PC-9 (cell line): ENCODE measurements at regions not wholly inside any gene's neighbourhood (a gene's known extent, or its start where the extent isn't known, plus 50 kb on each side); places are given as distances from the start of the nearest gene placed in this dataset.

Experiments used
- BruUV-seq: library from RNA; stranded (reverse); fragments of 400-500 nt; replicated peaks from 2 replicates; lab custom pipeline; 2021; lab: Mats Ljungman, UMichigan
- CTCF ChIA-PET: fragments of 300-600 bp; sonication (Branson Sonifier 250); formaldehyde crosslinking; loops from one replicate; lab custom pipeline; 2022; ENCODE audit warnings: antibody characterized with exemption; lab: Charles Lee
- POLR2A ChIA-PET: fragments of 300-600 bp; sonication (Branson Sonifier 250); formaldehyde crosslinking; loops from one replicate; lab custom pipeline; 2022; ENCODE audit warnings: antibody characterized with exemption; ENCODE audit not compliant: unreplicated experiment; lab: Charles Lee
- DNase-seq, 2 experiments: peaks; one replicate each; pipeline versions ENCODE4 v3.0.0 to v3.0.0-alpha.2; 2015 to 2022; ENCODE audit warnings: mixed read lengths in 1 of 2
- H2AFZ ChIP-seq: fragments of 200-600 bp; sonication (generic); 2 replicates; pipeline ENCODE4 v1.8.1; 2017; ENCODE audit warnings: antibody characterized with exemption
- H3F3A ChIP-seq: fragments of 200-600 bp; sonication (generic); 2 replicates; pipeline ENCODE4 v1.8.1; 2017; ENCODE audit warnings: antibody characterized with exemption, mild to moderate bottlenecking, low read depth; ENCODE audit not compliant: insufficient read depth
- H3K27ac ChIP-seq: fragments of 200-600 bp; sonication (generic); 2 replicates; pipeline ENCODE4 v1.6.1; 2016; ENCODE audit warnings: mixed run types
- H3K27me3 ChIP-seq: fragments of 200-600 bp; sonication (generic); 2 replicates; pipeline ENCODE4 v1.6.1; 2016; ENCODE audit warnings: low read depth, mixed run types; ENCODE audit not compliant: insufficient read depth
- H3K36me3 ChIP-seq: fragments of 200-600 bp; sonication (generic); 2 replicates; pipeline ENCODE4 v1.6.1; 2016; ENCODE audit warnings: low read depth, mixed run types
- H3K4me1 ChIP-seq: fragments of 200-600 bp; sonication (generic); replicated peaks from 2 replicates; pipeline ENCODE4 v1.6.1; 2016; ENCODE audit warnings: mixed run types; ENCODE audit not compliant: insufficient read depth
- H3K4me2 ChIP-seq: fragments of 200-600 bp; sonication (generic); 2 replicates; pipeline ENCODE4 v1.6.1; 2017; ENCODE audit warnings: mixed run types
- H3K4me3 ChIP-seq: fragments of 200-600 bp; sonication (generic); 2 replicates; pipeline ENCODE4 v1.6.1; 2016; ENCODE audit warnings: mixed run types
- H3K79me2 ChIP-seq: fragments of 200-600 bp; sonication (generic); 2 replicates; pipeline ENCODE4 v1.6.1; 2017; ENCODE audit warnings: low read depth, mixed run types
- H3K9me2 ChIP-seq: fragments of 200-600 bp; sonication (generic); 2 replicates; pipeline ENCODE4 v1.8.1; 2017; ENCODE audit warnings: mild to moderate bottlenecking; ENCODE audit not compliant: insufficient read depth
- H3K9me3 ChIP-seq: fragments of 200-600 bp; sonication (generic); 2 replicates; pipeline ENCODE4 v1.8.1; 2016; ENCODE audit warnings: low read depth; ENCODE audit not compliant: insufficient read depth
- H4K20me1 ChIP-seq: fragments of 200-600 bp; sonication (generic); 2 replicates; pipeline ENCODE4 v1.8.1; 2017; ENCODE audit not compliant: insufficient read depth
- CTCF ChIP-seq: fragments of 200-600 bp; sonication (generic); conservative IDR thresholded peaks from 2 replicates; pipeline ENCODE4 v1.6.1; 2017; ENCODE audit warnings: mixed run types, antibody characterized with exemption, mild to moderate bottlenecking, moderate library complexity
- EZH2 ChIP-seq: fragments of 200-600 bp; sonication (generic); IDR thresholded peaks from 2 replicates; pipeline ENCODE4 v1.8.0; 2017; ENCODE audit warnings: antibody characterized with exemption, low read depth
- intact Hi-C: fragments of 100-400 bp; cut with micrococcal nuclease; formaldehyde crosslinking; loops from one replicate; pipeline ENCODE4 v1.10.0; 2022; ENCODE audit not compliant: unreplicated experiment

DNA sequence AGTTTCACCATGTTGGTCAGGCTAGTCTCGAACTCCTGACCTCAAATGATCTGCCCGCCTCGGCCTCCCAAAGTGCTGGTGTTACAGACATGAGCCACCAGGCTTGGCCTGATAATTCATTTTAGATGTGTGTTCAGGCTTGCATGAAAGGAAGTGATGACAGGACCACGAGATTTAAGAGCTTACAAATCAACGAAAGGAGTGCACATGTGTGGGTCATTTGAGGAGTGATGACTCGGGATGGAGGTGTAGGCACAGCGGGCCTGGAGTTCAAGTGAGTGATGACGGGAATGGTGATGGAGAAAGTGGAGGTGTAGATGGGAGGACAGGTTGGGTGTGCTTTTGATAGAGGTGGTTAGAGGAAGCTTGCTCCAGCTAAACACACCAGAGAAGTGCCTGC lies 742.4 kb downstream of the GALR1 start:
- Histone ChIP-seq H3K4me2 (no peak overlapping the region), H3F3A (no peaks in the 10 kb centered on the region), H3K27ac (no peak overlapping the region), H3K79me2 (no peaks in the 10 kb centered on the region), H4K20me1 (no peaks in the 10 kb centered on the region), H3K4me3 (no peak overlapping the region), H3K9me3 (no peaks in the 10 kb centered on the region), H3K36me3 (no peaks in the 10 kb centered on the region), H3K4me1 (no peaks in the 10 kb centered on the region), H3K9me2 (no peaks in the 10 kb centered on the region), H2AFZ (no peak overlapping the region), H3K27me3 (peaks cover 66% of the 10 kb centered on the region)
- intact Hi-C loops = no loop called here
- CTCF ChIA-PET = no interaction called here
- TF ChIP-seq CTCF (no peak), EZH2 (no peak)
- POLR2A ChIA-PET = no interaction called here
- no peak for DNase-seq
- BruUV-seq = no TSS peak

GRCh38 chr18:77993188-77993981 lies 743.7 kb downstream of the GALR1 start:
- Histone ChIP-seq H3K9me3 (no peaks in the 10 kb centered on the region), H3K4me1 (no peaks in the 10 kb centered on the region), H4K20me1 (no peaks in the 10 kb centered on the region), H3K27me3 (peaks cover 52% of the 10 kb centered on the region), H3K9me2 (no peaks in the 10 kb centered on the region), H3K4me3 (no peak overlapping the region), H3K27ac (no peak overlapping the region), H3K79me2 (no peaks in the 10 kb centered on the region), H2AFZ (no peak overlapping the region), H3K4me2 (no peak overlapping the region), H3F3A (no peaks in the 10 kb centered on the region), H3K36me3 (no peaks in the 10 kb centered on the region)
- ChIA-PET CTCF (no interaction called here), POLR2A (no interaction called here)
- DNase-seq = no peak
- intact Hi-C loops = no loop called here
- TF ChIP-seq EZH2 (no peak), CTCF (no peak)
- no TSS peak for BruUV-seq

- Histone ChIP-seq H3K79me2 (no peaks in the 10 kb centered on the region), H3F3A (no peaks in the 10 kb centered on the region)
- DNase-seq = no peak
Measured at GRCh38 chr18:77995593-77995992, 745.9 kb downstream of the GALR1 start.

More at GRCh38 chr18:77995593-77995992, 745.9 kb downstream of the GALR1 start:
- POLR2A ChIA-PET = no interaction called here
- Histone ChIP-seq H3K9me2 (no peaks in the 10 kb centered on the region), H2AFZ (no peak overlapping the region), H4K20me1 (no peaks in the 10 kb centered on the region), H3K9me3 (no peaks in the 10 kb centered on the region), H3K4me2 (no peak overlapping the region), H3K36me3 (no peaks in the 10 kb centered on the region), H3K27me3 (peaks cover 38% of the 10 kb centered on the region), H3K4me1 (no peaks in the 10 kb centered on the region), H3K27ac (no peak overlapping the region), H3K4me3 (no peak overlapping the region)
- TF ChIP-seq EZH2 (no peak), CTCF (no peak)
- intact Hi-C loops = no loop called here
- CTCF ChIA-PET = no interaction called here
- BruUV-seq = no TSS peak
